NCI-H524 (cell line): ENCODE measurements at regions not wholly inside any gene's neighbourhood (a gene's known extent, or its start where the extent isn't known, plus 50 kb on each side); places are given as distances from the start of the nearest gene placed in this dataset.

Source experiments
- DNase-seq, 2 experiments: peaks; one replicate each; lab custom pipeline; 2025; lab: John Stamatoyannopoulos, UW

DNA sequence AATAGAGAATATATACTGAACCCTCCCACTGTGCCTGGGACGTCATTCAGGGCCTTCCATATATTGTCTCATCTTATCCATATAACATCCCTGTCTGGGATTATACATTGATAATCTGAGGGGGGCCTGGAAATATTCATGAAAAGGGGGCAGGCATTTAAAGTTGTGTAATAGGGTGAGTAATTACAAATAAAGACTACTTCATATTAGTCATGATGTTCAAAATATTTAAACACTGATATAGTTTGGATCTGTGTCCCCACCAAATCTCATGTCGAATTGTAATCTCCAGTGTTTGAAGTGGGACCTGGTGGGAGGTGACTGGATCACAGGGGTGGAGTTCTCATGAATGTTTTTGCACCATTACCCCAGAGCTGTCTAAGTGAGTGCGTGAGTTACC, 97.8 kb downstream of the AQP9 start:
- DNase-seq = no peak

GRCh38 chr15:58240191-58240932, 102.2 kb downstream of the AQP9 start:
- peak; percentile 33 to 83 for DNase-seq

DNA sequence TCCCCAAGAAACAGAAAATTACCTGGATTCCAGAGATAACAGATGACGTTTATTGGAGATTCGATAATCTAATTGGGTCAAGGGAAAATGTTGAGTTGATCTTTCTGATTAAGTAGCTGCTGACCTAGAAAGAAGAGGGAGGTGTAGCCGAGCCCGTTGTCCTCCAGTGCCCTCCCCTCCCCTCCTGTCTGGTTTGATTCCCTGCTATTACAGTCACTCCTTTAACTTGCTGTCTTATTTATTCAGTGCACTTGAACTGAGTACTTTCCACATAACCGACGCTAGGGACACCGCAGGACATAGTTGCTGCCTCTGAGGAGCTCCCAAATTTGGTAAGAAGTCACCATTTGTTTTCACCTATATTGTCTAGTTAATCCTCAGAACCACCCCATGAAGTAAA, 103.7 kb downstream of the AQP9 start:
- peak; percentile 55 to 76 for DNase-seq

GRCh38 chr15:58243070-58243469, 104.9 kb downstream of the AQP9 start:
- peak; percentile 100 for DNase-seq

DNA sequence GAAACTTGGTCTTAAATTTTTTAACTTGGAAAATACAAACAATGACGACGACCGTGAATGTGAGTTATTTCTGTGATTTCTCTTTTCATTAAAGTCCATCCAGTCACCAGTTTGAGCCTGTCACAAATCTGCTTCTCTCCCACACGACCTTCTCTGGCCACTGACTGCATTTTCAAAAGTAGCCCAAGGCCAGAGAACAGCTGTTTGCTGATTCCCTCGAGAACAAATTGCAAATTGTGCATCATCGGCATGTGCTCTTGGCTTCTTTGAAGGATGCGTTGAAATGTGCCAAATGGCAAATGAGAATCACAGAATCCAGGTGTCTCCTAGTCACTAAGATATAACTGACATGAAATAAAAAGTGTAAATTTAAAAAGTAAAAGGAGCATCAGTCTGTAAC, 106.4 kb downstream of the AQP9 start:
- DNase-seq = no peak

GRCh38 chr15:58246041-58246440, 107.9 kb downstream of the AQP9 start:
- DNase-seq = no peak

GRCh38 chr15:58247855-58248842, 110.0 kb downstream of the AQP9 start:
- no peak for DNase-seq

DNA sequence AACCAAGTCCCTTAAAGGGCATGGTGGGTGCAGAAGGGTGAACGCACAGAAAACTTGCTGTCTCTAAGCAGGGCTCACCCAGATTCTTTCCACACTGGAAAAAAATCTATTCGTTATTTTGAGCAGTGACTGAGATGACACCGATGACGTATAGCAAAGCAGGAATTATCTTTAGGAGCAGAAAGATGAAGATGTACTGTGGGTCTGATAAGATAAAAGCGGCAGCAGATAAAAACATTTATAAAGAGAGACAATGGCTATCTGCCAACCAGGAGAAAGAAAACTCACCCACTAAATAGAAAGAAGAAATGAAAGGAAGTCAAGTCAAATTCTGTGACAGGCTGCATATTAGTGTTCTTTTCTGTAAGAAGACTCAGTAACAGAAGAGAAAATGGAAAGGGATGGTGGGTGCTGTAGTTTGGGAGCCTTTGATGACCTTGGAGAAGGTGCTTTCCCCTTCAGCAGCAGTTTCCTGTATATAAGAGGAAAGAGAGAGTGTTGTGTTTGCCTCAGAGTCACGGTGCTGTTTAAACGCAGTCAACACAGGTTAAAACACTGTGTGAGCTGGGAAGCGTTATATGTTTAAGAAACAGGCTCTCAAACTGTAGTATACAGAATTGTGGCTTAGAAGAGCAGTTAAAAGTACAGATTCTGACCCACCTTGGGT, 111.6 kb downstream of the AQP9 start:
- DNase-seq = no peak

GRCh38 chr15:58252586-58253323, 114.6 kb downstream of the AQP9 start:
- no peak for DNase-seq

- DNase-seq = no peak
Measured at GRCh38 chr15:58257776-58258325, 119.7 kb downstream of the AQP9 start.

GRCh38 chr15:58258501-58259292, 120.5 kb downstream of the AQP9 start:
- peak; percentile 76 to 92 for DNase-seq

- DNase-seq = peak; percentile 27 to 62
Measured at GRCh38 chr15:58260205-58260724, 122.1 kb downstream of the AQP9 start.

GRCh38 chr15:58260725-58261267, 122.6 kb downstream of the AQP9 start:
- peak in 1 of 2 experiments; percentile 59 for DNase-seq

- DNase-seq = no peak
Measured at GRCh38 chr15:58261368-58261767, 123.2 kb downstream of the AQP9 start.

DNA sequence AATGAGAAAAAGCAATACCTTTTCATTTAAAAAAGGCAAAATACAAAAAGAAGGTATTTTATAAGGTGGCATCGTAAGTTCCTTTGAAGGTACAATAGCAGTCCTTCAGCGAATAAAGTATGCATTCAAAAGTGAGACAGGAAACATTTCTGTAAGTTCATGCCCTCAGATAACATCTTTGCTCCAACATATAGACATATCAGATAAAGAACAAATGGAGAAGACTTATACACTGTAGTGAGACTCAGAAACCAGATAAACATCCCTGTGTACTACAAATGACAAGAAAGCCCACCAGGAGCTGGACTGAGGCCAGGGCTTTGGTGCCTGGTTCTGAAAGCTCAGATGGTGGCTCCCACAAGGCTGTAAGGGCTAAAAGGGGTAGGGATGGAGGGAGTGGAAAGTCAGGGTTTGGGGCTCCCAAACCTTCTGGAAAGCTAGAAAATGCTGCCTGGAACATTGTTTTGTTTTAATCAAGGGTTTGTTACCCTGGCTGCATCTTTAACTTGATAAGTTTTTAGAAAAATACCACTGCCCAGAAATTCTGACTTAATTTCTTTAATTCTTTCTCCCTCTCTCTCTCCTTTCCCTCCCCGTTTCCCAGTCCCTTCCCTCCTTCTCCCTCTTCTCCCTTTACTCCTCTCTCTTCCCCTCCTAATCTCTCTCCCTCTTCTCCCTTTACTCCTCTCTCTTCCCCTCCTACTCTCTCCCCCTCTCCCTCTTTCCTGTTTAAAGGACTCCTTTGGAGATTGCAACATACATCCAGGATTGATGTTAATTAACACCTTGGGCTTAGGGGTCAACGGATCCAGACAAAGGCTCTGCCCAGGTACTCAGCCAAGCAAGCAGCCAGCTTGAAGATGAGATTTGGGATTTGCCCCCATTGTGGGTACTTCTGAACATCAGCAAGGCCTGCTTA, 126.1 kb downstream of the AQP9 start:
- no peak for DNase-seq

GRCh38 chr15:58267051-58267450, 128.9 kb downstream of the AQP9 start:
- DNase-seq = no peak

DNA sequence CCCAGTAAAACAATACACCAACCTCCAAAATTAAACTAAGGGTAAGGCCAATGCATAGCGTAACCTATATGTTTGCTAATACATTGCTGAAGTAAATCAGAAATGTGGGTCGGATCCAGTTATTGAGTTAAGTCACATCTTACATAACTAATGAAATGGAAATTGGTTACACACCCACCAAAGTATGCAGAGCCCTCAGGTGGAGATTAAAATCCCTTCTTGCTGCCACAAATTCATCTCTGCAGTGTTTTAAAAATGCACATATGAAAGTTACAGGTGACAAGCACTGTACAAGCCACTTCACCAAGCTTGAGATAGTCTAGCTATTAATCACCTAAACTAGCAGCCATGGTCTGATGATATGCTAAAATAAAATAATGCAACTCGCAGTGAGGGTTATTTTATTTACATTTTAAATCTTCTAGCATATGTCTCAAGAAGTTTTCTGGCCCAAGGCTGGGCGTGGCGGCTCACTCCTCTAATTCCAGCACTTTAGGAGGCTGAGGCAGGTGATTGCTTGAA, 130.6 kb downstream of the AQP9 start:
- DNase-seq = peak in 1 of 2 experiments; percentile 16
